Stimulated activated CD4-positive, alpha-beta T cell treated with anti-CD3 and anti-CD28 coated beads, Interleukin-2, amount 100 ng/mL, for 4 hours (primary cell): ENCODE measurements at regions not wholly inside any gene's neighbourhood (a gene's known extent, or its start where the extent isn't known, plus 50 kb on each side); places are given as distances from the start of the nearest gene placed in this dataset.
A peak's percentile ranks its signal among the peaks of the same experiment; 100 is the strongest.

Experiments used
- DNase-seq: peaks from one replicate; pipeline ENCODE4 v3.0.0-alpha.2; 2020; ENCODE audit warnings: low read depth

- DNase-seq, result no peak
These were observed 96.5 kb upstream of the CRHR1 start for GRCh38 chr17:45687594-45687993.

DNA sequence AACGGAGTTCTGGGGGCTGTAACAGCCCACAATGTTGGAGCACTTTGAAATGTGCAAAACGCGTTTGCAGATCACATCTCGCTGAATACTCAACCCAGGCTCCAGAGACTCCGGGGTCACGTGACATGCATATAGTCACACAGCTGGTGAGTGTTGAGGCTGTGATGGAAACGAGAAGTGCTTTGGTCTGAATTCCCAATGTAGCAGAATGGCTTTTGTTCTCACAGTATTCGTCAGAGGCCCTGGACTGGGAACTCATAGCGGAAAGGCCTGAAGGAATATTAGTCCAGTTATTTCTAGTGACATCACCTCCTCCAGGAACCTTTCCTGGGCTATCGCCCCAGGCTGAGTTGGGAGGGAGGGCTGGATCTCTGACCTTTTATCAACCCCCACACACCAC, 95.8 kb upstream of the CRHR1 start:
- no peak for DNase-seq

DNA sequence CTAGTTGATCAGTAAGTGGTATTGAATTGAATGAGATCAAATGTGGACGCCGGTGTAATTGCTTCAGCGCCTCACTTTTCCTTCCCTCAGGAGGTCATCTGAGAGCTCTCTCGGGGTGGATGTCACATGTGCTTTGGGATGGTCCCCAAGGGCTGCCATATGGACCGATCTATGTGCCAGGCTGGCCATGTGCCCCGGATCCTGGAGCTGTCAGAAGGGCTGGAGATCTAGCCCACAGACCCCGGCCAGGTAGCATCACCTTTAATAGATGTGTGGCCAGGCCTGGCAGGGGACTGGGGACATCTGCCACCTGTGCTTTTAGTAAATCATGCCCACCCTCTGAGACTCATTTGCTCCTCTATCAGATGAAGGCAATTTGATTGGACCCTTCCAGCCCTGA, 95.3 kb upstream of the CRHR1 start:
- DNase-seq, result no peak

GRCh38 chr17:45689451-45689850, 94.7 kb upstream of the CRHR1 start:
- no peak for DNase-seq

DNA sequence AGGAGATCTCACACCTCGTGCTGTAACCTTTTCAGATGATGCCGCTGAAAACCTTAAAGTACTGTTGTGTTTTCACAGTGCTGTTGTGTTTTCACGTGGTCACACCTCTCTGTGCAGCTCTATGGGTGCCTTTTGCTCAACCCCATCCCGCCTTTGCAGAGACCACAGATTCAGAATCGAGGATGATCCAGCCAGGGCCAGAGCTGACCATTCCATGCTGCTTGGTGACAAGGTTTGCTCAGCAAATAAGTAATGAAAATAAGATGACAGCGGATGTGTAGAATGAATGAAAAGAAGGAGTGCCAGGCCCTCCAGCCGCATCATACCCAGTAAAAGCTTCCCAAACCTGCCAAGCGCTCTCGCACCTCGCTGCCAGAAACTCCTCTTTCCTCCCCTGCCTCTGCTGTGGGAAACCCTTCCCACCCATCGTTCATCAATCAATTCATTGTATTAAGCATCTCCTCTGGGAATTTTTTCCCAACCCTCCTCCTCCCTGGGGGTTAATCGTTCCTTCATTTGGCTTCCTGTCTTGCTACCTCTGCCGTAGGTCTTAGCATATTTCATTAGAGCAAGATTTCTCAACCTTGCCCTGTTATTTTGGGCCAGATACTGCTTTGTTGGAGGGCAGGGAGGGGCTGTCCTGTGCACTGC, 93.4 kb upstream of the CRHR1 start:
- DNase-seq, result no peak

GRCh38 chr17:45692661-45693060, 91.5 kb upstream of the CRHR1 start:
- DNase-seq, result no peak

GRCh38 chr17:45693792-45694191, 90.3 kb upstream of the CRHR1 start:
- DNase-seq, result no peak

- DNase-seq, result no peak
These were observed 87.7 kb upstream of the CRHR1 start for GRCh38 chr17:45696442-45696841.

- no peak for DNase-seq
These were observed 87.0 kb upstream of the CRHR1 start for GRCh38 chr17:45697076-45697475.

DNA sequence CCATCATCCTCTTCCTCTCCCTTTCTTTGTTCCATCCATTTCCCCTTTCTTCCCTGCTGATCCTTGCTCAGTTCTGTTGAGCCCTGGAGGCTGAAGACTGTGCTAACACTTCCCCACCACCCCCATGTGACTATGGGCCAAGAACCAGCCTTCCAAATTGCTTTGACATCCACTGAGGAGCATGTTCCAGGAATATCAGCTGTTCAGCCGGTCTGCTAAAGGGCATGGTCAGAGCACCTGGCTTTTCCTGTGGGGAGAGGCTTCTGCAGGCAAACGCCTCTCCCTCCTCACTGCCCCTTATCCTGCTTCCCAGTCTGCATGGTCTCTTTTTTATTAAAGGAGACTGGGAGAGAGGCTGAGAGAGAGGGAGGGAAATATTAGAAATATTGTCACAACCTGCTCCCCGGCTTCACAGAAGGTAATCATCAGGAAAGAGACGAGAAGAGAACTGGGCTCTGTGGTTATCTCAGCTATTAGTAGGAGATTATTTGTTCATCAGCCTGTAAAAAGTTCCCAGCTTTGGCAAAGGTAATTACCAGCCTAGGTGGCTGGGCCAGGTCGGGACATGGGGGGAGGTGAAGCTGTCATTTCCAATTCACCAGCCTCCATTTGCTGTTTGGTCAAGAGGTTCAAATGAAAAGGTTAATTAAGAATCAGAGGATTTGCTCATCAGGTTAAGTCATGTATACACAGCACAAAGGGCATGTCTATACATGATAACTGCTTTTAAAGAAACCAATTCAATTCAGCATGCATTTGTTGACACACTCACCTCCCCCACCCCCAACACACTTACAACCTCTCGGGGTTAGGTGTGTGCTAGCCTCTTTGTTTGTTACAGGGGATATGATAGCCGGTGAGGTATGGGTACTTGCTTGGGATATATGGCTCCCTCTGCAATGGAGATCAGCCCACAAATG, 83.7 kb upstream of the CRHR1 start:
- DNase-seq, result no peak

- DNase-seq, result no peak
These were observed 81.4 kb upstream of the CRHR1 start for GRCh38 chr17:45702666-45703266.

- no peak for DNase-seq
These were observed 80.8 kb upstream of the CRHR1 start for GRCh38 chr17:45703348-45703747.

GRCh38 chr17:45703806-45704205, 80.3 kb upstream of the CRHR1 start:
- DNase-seq, result no peak

DNA sequence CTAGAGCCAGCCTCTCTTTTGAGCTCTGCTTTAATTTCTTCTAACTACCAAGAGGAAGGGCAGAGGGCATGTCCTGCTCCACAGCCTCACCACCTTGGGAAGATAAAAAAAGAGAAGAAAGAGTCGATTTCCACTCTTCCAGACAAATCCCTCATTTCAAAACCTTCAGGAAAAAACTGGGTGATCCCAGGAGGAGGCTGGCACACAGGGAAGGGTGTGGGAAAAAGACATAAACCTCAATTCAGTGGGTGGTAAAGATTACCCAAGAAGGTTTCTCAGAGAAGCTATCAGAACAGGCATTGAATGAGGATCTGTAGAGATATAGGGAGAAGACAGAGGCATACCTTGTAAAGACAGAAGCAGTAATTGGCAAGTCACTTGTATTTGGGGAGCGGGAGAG, 79.9 kb upstream of the CRHR1 start:
- no peak for DNase-seq

- DNase-seq, result peak; percentile 5
These were observed 78.8 kb upstream of the CRHR1 start for GRCh38 chr17:45705123-45706009.

GRCh38 chr17:45706033-45706432, 78.1 kb upstream of the CRHR1 start:
- no peak for DNase-seq

DNA sequence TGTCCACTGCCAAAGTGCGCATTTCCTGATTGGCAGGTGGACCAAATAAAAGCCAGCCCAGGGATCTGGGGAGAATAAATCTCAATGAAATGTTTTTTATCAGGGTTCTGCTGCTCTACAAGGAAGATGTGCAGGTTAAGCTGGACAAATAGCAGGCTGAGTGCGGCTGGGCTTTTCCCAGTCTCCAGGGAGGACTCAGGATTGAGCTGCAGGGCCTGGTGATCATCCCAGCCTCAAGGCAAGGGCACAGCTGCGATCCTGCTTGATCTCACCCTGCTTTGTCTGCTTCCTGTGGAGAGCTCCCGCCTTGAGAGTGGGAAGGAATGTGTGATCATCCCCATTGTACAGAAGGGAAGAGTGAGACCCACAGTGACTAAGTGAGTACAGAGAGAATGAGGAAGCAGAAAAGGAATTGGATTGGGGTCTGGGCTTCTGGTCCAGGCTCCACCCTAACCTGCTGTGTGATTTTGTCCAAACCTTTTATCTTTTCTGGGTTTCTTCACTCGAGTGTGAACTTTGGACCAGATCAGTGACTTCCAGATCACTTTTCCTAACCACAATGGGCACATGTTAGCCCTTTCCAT, 75.3 kb upstream of the CRHR1 start:
- no peak for DNase-seq

DNA sequence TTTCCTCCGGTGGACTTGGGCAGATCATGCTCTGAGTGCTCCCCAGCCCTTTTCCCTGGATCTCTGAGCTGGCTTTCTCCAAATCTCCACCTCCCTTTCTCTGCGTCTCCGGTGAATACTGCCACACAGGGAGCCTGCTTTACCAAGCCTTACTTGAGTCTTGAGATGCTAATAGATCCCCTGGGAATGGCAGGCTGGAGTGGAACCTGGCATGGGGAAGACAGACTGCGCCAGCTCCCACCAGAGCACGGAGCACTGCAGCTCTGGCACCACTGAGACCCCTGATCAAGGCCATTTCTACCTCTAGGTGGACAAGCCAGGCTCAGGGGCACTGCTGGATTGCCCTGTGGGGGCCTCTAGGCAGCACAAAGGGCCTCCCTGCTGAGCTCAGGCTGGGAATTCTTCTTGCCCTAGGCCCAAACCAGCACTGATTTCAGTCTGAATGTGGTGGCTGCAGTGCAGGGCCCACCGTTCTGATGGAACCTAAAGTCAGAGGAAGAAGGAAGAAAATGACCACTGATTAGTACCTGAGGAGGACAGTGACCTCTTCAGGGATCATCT, 74.3 kb upstream of the CRHR1 start:
- DNase-seq, result no peak

DNA sequence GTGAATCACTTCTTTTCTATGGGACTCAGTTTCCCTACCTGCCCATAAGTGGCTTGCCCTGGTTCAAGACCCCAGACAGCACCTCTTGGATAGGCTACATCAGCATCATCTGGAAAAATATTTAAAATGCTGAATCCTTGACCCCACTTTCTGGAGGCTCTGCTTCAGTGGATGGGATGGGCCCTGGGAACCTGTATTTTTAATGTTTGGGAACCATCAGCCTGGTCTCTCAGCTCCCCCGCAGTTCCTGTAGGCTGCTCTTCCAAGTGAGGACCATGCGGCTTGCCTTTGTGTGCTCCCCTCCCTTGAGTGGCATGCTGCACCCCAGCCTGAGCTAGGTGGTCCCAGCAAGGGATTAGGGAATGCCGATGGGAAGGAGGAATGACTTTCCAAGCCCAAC, 68.3 kb upstream of the CRHR1 start:
- DNase-seq, result no peak

GRCh38 chr17:45718791-45719190, 65.3 kb upstream of the CRHR1 start:
- no peak for DNase-seq

- DNase-seq, result no peak
These were observed 64.6 kb upstream of the CRHR1 start for GRCh38 chr17:45719335-45720071.
